GM21423 (cell line): ENCODE measurements at regions not wholly inside any gene's neighbourhood (a gene's known extent, or its start where the extent isn't known, plus 50 kb on each side); places are given as distances from the start of the nearest gene placed in this dataset.
"Not testable (repeated sequence)": the region's sequence is repeated elsewhere in the genome, so short reads cannot be mapped to it uniquely, and the experiment has no call there.

Experiments
- ATAC-seq: cut with Tn5 transposase; IDR thresholded peaks from one replicate; pipeline ENCODE4 v1.9.1; 2021; ENCODE audit warnings: mild to moderate bottlenecking, moderate library complexity; ENCODE audit not compliant: unreplicated experiment

DNA sequence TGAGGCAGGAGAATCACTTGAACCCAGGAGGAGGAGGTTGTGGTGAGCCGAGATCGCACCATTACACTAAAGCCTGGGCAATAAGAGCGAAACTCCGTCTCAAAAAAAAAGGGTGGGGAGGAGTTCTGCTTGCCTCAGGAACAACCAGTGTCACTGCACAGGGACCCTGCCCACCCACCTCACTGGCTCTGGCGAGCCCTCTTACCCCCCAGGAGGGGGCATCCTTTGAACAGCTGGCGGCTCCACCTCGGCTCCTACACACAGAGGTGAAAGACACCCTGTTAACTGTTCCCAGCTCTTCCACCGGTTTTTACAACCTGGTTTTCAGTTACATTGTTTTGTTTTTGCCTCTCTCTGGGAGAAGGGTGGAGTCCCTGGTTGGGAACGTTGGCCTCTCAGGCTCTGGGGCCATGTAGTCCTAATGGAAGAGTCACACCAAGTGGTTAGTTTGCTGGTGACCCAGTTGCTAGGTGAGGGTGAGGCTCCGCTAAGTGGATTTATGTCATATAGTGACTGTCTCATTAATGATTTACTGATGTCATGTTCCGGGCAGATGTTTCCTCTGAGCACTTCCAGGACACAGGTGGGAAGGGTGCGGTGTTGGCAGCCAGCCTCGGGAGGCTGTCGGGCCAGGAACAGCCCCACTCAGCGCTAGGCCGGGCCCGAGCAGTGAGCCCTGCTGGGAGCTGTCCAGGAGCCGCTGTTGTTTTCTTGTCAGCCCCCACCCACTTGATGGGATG lies 120.6 kb upstream of the TPTE start:
- not testable (repeated sequence) for ATAC-seq

DNA sequence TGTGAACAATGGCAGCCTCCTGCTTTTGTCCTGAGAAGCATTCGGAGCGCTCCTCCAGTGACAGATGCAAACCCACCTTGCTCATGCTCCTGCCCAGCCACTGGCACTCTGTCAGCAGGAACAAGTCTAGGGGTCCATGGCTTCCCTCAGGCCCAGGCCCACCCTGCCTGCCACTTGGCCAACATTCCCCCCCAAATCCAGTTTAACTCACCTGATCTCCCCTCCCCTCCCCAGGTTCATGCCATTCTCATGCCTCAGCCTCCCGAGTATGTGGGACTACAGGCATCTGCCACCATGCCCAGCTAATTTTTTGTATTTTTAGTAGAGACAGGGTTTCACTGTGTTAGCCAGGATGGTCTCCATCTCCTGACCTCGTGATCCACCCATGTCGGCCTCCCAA lies 118.9 kb upstream of the TPTE start:
- ATAC-seq, result not testable (repeated sequence)

DNA sequence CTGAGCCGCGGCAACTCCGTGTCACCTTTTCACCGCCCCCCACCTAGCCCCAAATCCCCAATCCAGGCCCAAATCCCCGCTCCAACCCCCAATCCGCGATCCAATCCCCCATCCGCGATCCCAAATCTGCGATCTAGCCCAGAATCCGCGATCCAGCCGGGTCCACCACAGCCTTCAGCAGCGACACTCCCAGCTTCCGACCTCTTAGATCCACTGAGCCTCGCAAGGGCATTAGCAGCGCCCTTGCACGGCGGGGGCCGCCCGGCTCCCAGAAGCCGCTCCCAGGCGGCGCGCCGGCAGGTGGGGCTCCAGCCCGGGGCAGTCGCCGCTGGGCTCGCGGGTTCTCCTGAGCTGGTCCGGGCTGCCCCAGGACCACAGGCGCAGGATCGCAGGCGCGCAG lies 116.1 kb upstream of the TPTE start:
- not testable (repeated sequence) for ATAC-seq

DNA sequence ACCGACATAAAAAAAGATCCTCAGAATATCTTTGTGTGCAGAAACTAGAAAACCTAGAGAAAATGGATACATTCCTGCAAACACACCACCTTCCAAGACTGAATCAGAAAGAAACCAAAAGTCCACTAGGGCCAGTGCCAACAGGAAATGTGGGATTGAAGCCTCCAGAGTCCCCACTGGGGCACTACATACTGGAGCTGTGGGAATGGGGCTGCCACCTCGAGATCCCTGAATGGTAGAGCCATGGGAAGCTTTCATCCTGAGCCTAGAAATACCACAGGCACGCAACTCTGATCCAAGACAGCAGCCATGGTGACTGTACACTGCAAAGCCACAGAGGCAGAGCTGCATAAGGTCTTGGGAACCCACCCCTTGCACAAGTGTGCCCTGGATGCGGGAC lies 111.6 kb upstream of the TPTE start:
- ATAC-seq, result not testable (repeated sequence)

DNA sequence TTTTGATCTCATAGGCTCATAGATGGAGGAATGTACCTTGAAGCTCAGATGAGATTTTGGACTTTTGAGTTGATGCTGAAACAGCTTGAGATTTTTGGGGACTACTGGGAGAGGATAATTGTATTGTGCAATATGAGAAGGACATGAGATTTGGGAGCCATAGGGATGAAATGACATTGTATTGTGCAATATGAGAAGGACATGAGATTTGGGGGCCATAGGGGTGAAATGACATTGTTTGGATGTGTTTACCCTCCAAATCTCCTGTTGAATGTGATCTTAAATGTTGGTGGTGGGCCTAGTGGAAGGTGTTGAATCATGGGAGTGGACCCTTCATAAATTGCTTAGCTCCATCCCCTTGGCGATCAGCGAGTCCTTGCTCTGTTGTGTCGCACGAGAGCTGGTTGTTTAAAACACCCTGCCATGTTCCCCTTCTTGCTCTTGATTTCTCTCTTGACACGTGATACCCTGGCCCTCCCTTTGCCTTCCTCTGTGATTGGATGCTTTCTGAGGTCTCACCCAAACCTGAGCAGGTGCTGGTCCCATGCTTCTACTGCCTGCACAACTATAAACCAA lies 110.9 kb upstream of the TPTE start:
- ATAC-seq, result not testable (repeated sequence)

DNA sequence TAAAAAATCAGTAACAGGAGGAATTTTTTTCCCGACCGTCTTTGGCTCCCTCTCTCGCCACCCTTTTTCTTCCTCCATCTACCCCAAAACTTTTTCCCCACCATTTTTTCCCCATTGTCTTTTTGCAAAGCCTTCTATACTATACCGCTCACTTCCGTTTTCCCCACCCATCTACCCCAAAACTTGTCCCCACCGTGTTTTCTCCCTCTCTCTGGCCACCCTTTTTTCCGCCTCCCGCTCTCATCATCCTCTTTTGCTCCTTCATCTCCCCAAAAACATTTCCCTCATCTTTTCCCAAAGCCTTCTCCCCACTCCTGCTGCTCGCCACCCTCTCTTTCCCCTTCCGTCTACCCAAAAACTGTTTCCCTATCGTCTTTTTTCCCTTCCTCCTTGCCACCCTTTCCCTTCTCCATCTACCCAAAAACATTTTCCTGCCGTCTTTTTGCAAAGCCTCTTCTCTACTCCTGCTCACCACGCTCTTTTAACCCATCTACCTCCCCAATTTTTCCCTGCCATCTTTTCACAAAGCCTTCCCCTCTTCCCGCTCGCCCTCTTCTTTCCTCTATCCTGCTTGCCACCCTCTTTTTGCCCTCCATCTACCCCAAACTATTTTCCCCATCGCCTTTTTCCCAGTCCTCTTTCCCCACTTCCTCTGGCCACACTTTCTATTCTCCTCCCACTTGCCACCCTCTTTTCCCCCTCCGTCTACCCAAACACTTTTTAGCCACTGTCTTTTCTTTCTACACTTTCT lies 109.4 kb upstream of the TPTE start:
- not testable (repeated sequence) for ATAC-seq

DNA sequence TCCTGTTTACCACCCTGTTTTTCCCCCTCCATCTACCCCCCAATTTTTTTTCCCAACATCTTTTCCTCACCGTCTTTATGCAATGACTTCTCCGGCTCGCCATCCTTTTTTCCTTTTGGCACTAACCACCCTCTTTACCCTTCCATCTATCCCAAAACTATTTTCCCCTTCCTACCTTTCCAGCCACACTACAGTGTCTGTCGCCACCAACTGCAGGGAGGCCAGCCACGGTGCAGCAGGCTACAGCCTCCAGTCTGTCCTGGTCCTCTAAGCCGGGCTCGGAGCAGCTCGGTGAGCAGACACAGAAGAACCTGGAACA lies 108.5 kb upstream of the TPTE start:
- not testable (repeated sequence) for ATAC-seq

DNA sequence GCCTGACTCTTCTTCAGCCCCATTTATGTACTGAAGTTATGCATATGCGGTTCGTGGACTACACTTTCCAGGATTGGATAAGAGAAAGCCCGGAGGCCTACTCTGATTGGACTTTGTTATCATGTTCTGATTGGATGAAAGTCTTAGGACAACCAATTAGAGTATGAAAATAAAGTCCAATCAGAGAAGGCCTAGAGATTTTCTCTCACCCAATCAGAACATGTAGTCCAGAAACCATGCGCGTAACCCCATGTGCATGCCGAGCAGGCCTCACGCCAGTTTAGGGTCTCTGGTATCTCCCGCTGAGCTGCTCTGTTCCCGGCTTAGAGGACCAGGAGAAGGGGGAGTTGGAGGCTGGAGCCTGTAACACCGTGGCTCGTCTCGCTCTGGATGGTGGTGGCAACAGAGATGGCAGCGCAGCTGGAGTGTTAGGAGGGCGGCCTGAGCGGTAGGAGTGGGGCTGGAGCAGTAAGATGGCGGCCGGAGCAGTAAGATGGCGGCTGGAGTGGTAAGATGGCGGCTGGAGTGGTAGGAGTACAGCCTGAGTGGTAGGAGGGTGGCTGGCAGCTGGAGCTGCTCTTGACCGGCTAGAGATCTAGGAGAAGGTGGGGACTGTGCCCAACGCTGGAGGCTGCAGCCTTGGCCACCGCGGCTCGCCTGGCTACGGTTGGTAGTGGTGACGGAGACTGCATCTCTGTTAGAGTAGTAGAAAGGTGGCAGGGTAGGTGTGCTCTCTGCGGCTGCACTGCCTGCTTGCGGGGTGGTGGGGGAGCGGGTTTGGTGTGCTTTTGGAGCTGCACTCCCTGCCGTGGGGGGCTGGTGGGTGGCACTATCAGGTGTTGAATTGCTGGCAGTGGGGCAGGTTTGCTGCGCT lies 107.9 kb upstream of the TPTE start:
- ATAC-seq, result not testable (repeated sequence)

DNA sequence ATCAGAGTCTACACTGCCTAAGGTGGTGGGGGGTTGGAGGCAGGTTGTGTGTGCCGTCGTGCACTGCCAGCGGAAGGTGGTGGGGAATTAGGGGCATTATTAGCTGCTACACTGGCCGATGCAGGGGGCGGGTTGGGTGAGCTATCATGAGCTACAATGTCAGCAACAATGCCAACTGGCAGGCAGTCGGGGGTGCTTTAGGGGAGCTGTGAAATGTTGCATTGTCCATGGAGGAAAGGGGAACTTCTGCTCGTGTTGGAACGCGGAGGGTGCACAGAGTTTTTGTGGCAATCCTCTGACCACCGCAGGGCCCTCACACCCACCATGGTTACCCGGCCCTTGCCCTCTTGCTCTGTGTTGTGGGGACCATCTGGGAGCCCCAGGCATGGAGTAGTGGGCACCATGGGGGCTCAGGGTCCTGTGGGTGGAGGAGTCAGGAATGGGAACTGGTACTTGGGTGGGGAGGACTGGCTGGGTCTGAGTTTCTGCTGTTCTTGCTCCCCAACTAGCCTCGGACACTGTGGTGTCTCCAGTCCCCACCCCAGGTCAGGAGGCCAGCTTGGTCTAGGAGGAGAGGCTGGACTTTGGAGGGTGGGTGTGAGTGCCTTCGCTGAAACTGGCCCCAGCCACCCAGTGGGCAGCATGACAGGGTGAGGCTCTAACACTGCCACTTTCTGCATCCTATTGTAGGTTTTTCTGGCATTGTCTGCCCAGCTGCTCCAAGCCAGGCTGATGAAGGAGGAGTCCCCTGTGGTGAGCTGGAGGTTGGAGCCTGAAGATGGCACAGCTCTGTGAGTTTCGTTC lies 107.1 kb upstream of the TPTE start:
- ATAC-seq, result not testable (repeated sequence)

DNA sequence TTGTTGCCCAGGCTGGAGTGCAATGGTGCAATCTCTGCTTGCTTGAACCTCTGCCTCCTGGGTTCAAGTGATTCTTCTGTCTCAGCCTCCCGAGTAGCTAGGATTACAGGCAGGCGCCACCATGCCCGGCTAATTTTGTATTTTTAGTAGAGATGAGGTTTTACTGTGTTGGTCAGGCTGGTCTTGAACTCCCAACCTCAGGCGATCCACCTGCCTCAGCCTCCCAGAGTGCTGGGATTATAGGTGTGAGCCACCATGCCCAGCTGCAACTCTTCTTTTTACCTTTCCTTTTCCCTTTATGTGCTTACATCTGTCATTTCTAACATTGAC lies 106.5 kb upstream of the TPTE start:
- not testable (repeated sequence) for ATAC-seq

DNA sequence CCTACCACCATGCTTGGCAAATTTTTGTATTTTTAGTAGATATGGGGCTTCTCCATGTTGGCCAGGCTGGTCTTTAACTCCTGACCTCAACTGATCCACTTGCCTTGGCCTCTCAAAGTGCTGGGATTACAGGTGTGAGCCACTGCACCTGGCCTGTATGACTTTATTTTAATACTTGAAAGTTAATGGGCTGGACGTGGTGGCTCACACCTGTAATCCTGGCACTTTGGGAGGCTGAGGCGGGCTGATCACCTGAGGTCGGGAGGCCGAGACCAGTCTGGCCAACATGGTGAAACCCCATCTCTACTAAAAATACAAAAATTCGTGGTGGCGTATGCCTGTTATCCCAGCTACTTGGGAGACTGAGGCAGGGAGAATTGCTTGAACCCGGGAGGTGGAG lies 105.9 kb upstream of the TPTE start:
- not testable (repeated sequence) for ATAC-seq

DNA sequence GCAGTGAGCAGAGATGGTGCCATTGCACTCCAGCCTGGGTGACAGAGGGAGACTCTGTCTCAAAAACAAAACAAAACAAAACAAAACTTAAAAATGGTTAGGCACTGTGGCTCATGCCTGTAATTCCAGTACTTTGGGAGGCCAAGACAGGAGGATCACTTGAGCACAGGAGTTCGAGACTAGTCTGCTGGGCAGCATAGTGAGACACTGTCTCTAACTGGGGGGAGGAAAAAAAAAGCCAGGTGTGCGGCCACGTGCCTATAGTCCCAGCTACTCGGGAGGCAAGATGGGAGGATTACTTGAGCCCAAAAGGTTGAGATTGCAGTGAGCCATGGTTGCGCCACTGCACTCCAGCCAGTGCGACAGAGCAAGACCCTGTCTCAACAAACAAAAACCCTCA lies 105.5 kb upstream of the TPTE start:
- not testable (repeated sequence) for ATAC-seq

DNA sequence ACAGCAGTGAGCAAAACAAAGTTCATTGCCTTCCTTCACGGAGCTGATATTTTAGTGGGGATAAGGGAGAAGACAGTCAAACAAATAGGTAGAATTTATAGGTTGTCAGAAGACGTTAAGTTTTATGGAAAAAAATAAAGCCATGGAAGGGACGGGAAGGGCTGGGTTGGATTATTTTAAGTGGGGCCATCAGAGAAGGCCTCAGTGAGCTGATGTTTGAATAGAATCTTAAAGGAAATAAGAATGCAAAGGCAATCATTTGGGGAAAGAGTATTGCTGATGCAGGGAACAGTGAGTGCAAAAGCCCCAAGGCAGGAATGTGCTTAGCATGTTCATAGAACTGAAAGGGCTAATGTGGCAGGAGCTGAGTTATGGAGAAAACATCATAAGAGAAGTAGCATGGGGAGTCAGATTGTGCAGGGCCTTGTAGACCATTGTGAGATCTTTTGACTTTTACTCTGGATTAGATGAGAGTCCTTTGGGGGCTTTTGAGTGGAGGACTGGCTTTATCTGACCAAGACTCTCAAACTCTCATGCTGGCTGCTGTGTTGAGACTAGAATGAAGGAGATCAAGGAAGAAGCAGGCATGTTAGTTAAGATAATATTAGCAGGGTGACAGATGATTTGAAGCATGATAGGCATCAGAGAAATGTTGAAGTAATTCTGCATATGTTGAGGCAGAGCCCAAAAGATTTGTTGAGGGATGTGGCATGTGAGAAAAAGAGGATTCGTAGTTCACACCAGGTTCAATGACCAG lies 104.5 kb upstream of the TPTE start:
- not testable (repeated sequence) for ATAC-seq

DNA sequence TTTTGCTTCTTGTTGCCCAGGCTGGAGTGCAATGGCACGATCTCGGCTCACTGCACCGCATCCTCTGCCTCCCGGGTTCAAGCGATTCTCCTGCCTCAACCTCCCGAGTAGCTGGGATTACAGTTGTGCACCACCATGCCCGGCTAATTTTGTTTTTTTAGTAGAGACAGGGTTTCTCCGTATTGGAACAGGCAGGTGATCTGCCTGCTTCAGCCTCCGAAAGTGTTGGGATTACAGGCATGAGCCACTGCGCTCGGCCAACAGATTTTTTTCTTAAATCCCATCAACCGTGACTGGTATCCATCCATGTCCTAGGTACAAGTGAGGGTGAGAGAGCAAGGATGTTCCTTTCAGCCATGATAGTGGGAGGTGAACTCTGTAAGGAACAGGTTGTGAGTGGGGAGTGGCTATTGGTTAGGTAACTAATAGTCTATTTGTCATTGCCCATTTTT lies 103.8 kb upstream of the TPTE start:
- ATAC-seq, result not testable (repeated sequence)

DNA sequence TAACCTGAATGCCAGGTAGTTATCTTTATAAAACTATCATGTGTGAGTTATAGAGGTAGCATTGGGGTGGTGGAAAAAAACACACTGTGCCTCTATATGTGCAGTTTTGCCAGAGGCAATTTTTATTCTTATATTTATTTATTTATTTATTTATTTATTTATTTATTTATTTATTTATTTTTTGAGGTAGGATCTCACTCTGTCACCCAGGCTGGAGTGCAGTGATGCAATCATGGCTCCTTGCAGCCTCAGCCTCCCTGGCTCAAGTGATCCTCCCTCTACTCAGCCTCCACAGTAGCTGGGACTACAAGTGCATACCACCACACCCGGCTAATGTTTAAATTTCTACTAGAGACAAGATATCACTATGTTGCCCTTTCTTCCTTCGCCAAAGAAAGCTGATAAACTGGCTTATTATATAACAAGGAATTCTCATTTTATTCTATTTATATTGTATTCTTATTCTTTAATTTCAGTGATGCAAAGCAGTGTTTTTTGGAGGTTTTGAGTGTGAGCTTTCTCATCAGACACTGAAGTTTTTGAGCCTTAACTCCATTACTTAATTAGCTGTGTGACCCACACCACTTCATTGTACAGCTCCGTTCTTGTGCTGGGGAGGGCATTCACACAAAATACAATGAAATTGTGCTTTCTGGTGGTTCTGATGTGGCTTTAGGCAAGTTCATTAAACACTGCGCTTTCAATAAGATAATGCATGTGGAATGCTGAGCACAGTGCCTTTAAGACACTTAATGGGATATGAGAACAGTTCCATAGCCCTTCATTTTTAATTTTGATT lies 102.9 kb upstream of the TPTE start:
- ATAC-seq, result not testable (repeated sequence)

DNA sequence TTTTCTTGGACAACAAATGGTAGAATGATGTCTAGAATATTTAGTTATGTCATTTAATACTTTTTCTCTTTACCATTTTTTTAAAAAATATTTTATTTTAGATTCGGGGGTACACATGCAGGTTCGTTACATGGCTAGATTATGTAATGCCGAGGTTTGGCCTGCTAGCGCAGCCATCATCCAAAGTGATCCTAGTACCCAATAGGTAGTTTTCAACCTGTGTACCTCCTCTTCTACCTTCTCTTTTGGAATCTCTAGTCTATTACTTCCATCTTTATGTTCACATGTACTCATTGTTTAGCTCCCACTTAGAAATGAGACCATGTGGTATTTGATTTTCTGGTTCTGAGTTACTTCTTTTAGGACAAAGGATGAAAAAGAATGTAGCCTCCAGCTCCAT lies 100.2 kb upstream of the TPTE start:
- ATAC-seq, result not testable (repeated sequence)

DNA sequence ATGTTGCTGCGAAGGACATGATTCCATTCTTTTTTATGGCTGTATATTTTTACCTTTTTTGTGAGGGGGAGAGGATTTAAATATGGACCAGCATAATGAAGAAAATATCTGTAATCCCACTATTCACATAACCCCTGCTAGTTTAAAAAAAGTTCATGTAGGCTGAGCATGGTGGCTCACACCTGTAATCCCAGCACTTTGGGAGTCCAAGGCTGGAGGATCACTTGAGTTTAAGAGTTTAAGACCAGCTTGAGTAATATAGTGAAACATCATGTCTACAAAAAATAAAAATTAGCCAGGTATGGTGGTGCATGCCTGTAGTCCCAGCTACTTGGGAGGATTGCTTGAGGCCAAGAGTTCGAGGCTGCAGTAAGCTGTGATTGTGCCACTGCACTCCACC lies 99.8 kb upstream of the TPTE start:
- not testable (repeated sequence) for ATAC-seq

DNA sequence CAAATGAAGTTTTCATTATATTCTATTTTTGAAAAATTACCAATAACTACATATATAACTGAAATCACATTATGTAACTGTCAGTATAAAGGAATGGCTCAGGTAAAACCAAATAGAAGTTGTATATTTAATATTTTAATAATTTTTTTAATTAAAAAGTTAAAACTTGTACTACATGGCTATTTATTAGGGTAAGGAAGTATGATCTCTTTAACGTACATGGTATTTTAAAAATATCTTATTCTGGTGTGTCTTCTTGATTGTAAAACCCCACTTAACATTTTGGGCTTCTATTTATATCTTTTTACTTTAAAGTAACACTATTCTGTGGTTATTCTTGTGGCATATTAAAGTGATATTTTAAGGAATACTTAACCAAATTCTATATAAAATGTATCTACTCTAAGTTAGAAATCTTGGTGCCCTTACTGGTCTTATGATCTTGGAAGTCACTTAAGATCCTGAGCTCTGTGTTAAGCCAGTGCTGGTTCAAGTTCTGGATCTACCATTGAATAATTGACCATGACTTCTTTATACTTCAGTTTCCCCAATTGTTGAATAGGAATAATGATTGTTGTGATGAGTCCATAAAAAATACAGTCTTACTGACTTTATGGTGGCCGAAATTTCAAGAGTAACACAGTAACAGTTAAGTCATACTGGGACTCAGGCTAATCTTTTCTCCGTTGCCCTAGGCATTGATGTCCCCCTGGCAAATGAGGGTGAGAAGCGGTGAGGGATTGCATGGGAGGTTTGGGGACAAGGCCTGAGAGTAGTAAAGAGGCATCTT lies 97.1 kb upstream of the TPTE start:
- ATAC-seq, result not testable (repeated sequence)
